ENCODE measurements at regions not wholly inside any gene's neighbourhood (a gene's known extent, or its start where the extent isn't known, plus 50 kb on each side); places are given as distances from the start of the nearest gene placed in this dataset.

- no peak for TF ChIP-seq TEAD4 (IDR thresholded peaks at IDR 0.05; ENCODE audit: low read depth, low read length)
These were observed 1564.3 kb upstream of the PRR20A start (continued) for GRCh38 chr13:55576389-55576788.

Data from H1 (cell line).